GM12872 (cell line): ENCODE measurements at regions not wholly inside any gene's neighbourhood (a gene's known extent, or its start where the extent isn't known, plus 50 kb on each side); places are given as distances from the start of the nearest gene placed in this dataset.

Source experiments
- CTCF ChIP-seq: IDR thresholded peaks from 3 replicates; pipeline ENCODE4 v1.5.1; 2011; ENCODE audit warnings: low read depth, mild to moderate bottlenecking, low read length, moderate library complexity; ENCODE audit not compliant: insufficient read depth

- no peak for TF ChIP-seq CTCF
Observed at GRCh38 chr5:162550236-162550635, 482.7 kb downstream of the GABRG2 start.

- TF ChIP-seq CTCF = no peak
Observed at GRCh38 chr5:162558120-162558519, 490.5 kb downstream of the GABRG2 start.

DNA sequence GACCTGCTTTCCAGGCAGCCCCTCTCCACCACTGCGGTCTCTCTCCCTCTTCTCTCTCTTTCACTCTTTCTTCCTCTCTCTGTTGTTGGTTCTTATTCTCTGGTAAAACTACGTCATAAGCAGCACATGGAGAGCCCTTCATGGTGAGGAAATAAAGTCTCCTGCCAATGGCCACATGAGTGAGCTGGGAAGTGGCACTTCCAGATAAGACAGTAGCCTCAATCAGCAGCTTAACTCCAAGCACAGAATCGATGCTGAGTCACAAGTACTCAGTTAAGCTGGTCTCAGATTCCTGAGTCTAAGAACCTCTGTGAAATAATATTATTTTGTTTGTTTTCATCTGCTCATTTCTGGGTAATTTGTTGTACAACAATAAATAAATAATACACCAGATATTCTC, 500.1 kb downstream of the GABRG2 start:
- no peak for TF ChIP-seq CTCF

DNA sequence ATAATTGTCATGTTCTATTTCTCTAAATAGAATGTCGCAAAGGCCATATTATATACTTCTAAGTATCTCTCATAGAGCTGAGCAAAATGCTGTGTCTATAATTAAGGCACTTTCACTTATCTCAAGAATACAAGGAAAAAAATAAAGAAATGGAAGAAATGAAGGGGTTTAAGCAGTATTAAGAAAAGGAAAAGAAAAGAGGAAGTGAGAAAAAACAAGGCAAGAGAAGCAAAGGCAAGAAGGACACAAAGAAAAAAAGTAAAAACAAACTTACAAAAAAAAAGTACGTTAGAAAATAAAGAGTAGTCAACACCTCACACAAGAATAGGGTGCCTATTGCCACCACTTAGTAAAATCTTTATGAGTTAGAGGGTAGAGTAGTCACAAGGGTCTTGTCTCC, 506.2 kb downstream of the GABRG2 start:
- TF ChIP-seq CTCF = no peak

DNA sequence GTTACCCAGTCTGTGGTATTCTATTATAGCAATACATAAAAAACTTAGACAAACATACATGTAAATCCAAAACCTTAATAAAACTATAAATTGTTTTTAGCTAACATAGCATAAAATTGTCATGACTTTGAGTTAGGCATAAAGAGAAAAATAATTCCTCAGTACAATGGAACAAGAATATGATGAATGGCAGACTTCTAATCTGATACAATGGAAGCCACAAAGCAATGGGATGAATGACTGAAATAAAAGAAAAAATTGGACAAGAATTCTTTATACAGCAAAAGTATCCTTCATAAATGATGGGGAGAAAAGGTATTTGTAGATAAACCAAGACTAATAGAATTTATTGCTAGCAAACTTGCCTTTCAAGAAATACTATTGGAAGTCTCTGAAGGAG, 524.2 kb downstream of the GABRG2 start:
- TF ChIP-seq CTCF = no peak

DNA sequence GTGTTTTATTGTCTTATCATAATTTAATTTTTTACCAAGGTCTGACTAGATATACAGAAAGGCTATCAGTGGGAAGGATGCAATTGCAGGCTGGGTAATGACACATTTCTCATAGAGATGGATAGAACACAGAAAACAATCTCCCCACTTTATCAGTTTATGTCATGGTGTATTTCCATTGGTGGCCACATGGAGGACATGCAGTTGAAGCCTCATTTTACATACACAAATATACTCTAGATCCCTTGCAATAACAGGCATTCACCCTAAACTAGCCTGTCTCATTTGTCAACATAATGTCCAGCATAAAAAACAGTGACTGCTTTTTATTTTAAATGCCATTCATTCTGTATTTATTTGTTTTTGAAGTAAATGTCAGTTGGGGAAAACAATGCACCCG, 526.3 kb downstream of the GABRG2 start:
- TF ChIP-seq CTCF = peak; percentile 55

DNA sequence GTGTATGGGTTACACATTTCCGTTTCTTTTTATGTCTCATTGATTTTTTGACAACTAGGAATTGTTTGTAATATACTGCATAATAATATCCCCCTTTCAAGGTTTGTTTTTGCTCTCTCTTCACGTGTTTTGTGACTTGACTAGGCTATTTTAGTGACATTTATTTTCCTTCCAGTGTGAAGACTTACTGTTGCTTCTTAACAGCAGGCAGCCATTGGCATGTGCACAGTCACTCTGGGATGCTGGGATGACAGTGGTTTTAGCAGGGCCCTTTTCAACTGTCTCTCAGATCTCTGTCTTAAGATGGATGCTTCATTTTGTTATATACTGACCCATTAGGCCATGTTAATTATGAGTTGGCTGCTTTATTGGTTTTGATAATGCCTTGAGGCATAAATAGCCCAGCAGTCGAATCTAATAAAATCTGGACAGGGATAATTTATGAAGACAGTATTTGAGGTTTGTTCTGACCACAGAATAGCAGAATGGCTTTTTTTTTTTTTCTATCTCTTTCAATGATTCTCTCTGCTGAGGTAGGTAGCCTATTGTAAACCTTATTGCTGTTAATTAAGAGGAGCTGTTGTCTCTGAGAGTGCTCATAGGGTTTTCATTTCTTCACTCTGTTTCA, 536.0 kb downstream of the GABRG2 start:
- no peak for TF ChIP-seq CTCF

- TF ChIP-seq CTCF = no peak
Observed at GRCh38 chr5:162607879-162608278, 540.3 kb downstream of the GABRG2 start.
